Caco-2 (cell line): ENCODE measurements at regions not wholly inside any gene's neighbourhood (a gene's known extent, or its start where the extent isn't known, plus 50 kb on each side); places are given as distances from the start of the nearest gene placed in this dataset.
A peak's percentile ranks its signal among the peaks of the same experiment; 100 is the strongest.

Experiments used
- BruUV-seq: library from RNA; stranded (reverse); fragments of 400-500 nt; replicated peaks from 2 replicates; lab custom pipeline; 2021; lab: Mats Ljungman, UMichigan
- CTCF ChIA-PET: fragments of 300-600 bp; sonication (Branson Sonifier 250); formaldehyde crosslinking; loops from one replicate; lab custom pipeline; 2022; ENCODE audit warnings: antibody characterized with exemption; lab: Charles Lee
- POLR2A ChIA-PET: fragments of 300-600 bp; sonication (Branson Sonifier 250); formaldehyde crosslinking; loops from one replicate; lab custom pipeline; 2022; ENCODE audit warnings: antibody characterized with exemption; lab: Charles Lee
- DNase-seq, 2 experiments: peaks; one replicate each; pipeline versions ENCODE4 v3.0.0 to v3.0.0-alpha.2; 2020 to 2022
- H3K27me3 ChIP-seq: replicated peaks from 2 replicates; pipeline ENCODE4 v1.6.0; 2011; ENCODE audit warnings: low read length; ENCODE audit not compliant: control insufficient read depth, insufficient read depth
- H3K36me3 ChIP-seq: 2 replicates; pipeline ENCODE4 v1.5.1; 2011; ENCODE audit warnings: low read length; ENCODE audit not compliant: control insufficient read depth, insufficient read depth
- H3K4me1 ChIP-seq: fragments of 250-450 bp; sonication (Bioruptor Pico); 2 replicates; pipeline ENCODE4 v1.5.1; 2020; ENCODE audit warnings: mild to moderate bottlenecking
- H3K4me3 ChIP-seq: 2 replicates; pipeline ENCODE4 v1.5.1; 2011; ENCODE audit warnings: low read depth, mild to moderate bottlenecking, control low read depth, low read length
- H3K9me3 ChIP-seq: fragments of 250-450 bp; sonication (Bioruptor Pico); 2 replicates; pipeline ENCODE4 v1.5.1; 2020; ENCODE audit warnings: mild to moderate bottlenecking, moderate library complexity
- H3K27ac Mint-ChIP-seq: one replicate; pipeline ENCODE4 v1.8.0; 2022; ENCODE audit warnings: mixed read lengths; ENCODE audit not compliant: unreplicated experiment
- H3K27me3 Mint-ChIP-seq: one replicate; pipeline ENCODE4 v1.8.0; 2022; ENCODE audit warnings: mixed read lengths; ENCODE audit not compliant: insufficient read depth, unreplicated experiment
- H3K36me3 Mint-ChIP-seq: one replicate; pipeline ENCODE4 v1.8.0; 2022; ENCODE audit warnings: mild to moderate bottlenecking, mixed read lengths; ENCODE audit not compliant: insufficient read depth, unreplicated experiment
- H3K4me1 Mint-ChIP-seq: one replicate; pipeline ENCODE4 v1.8.0; 2022; ENCODE audit warnings: low read depth, mixed read lengths; ENCODE audit not compliant: unreplicated experiment
- H3K4me3 Mint-ChIP-seq: one replicate; pipeline ENCODE4 v1.8.0; 2022; ENCODE audit warnings: mild to moderate bottlenecking, moderate library complexity, mixed read lengths; ENCODE audit not compliant: unreplicated experiment
- H3K9me3 Mint-ChIP-seq: one replicate; pipeline ENCODE4 v1.8.0; 2022; ENCODE audit warnings: mixed read lengths; ENCODE audit not compliant: unreplicated experiment
- intact Hi-C: fragments of 100-400 bp; cut with micrococcal nuclease; formaldehyde crosslinking; loops from one replicate; pipeline ENCODE4 v1.10.0; 2022; ENCODE audit not compliant: unreplicated experiment
- TF ChIP-seq, protein P1 (sequence below), 2 experiments: fragments of 200-600 bp in 1 of 2; IDR thresholded peaks; 1 replicate in 1 of 2; 2 replicates in 1 of 2; pipeline versions ENCODE4 v1.5.1 to v1.8.0; 2011 to 2022; ENCODE audit warnings: antibody characterized with exemption in 1 of 2, control low read depth in 1 of 2, inconsistent platforms in 1 of 2, low read depth in 1 of 2, low read length in 1 of 2, mild to moderate bottlenecking in 1 of 2, moderate library complexity in 1 of 2; ENCODE audit not compliant: insufficient read depth in 1 of 2, severe bottlenecking in 1 of 2, unreplicated experiment in 1 of 2

DNA sequence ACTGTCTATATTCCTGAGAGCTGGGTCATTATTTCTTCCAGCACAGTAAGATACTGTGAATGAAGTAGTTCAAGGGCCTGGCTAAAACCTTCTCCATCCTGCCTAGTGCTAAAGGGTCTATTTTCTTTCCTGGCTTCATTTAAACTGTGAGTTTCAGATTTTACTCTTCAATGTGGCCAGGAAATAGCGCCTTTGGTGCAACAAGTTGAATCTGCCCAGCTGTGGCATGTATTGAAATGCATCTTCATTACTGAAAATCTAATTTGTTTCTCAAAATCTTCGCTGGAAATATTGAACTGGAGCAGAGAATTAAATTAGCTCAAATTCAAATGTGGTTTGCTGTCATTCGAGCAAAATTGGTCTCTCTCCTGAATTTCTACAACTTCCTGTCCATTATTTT, 114.6 kb upstream of the KCNG1 start:
- Histone ChIP-seq H3K27me3 (no peaks in the 10 kb centered on the region), H3K36me3 (no peaks in the 10 kb centered on the region), H3K4me3 (no peak overlapping the region), H3K4me1 (no peaks in the 10 kb centered on the region; the same call in 1 of the 2 replicates), H3K9me3 (no peaks in the 10 kb centered on the region)
- no peak overlapping the region for H3K27ac Mint-ChIP-seq
- DNase-seq, result no peak
- ChIA-PET POLR2A (no interaction called here), CTCF (no interaction called here)
- H3K9me3 Mint-ChIP-seq, result peaks cover 10% of the 10 kb centered on the region
- peaks cover 5% of the 10 kb centered on the region for H3K4me1 Mint-ChIP-seq
- BruUV-seq, result no TSS peak
- intact Hi-C loops, result no loop called here
- TF ChIP-seq, protein P1, sequence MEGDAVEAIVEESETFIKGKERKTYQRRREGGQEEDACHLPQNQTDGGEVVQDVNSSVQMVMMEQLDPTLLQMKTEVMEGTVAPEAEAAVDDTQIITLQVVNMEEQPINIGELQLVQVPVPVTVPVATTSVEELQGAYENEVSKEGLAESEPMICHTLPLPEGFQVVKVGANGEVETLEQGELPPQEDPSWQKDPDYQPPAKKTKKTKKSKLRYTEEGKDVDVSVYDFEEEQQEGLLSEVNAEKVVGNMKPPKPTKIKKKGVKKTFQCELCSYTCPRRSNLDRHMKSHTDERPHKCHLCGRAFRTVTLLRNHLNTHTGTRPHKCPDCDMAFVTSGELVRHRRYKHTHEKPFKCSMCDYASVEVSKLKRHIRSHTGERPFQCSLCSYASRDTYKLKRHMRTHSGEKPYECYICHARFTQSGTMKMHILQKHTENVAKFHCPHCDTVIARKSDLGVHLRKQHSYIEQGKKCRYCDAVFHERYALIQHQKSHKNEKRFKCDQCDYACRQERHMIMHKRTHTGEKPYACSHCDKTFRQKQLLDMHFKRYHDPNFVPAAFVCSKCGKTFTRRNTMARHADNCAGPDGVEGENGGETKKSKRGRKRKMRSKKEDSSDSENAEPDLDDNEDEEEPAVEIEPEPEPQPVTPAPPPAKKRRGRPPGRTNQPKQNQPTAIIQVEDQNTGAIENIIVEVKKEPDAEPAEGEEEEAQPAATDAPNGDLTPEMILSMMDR (IDR thresholded peaks at IDR 0.05; ENCODE audit: insufficient read depth in 1 of 2, low read depth in 1 of 2, low read length in 1 of 2, severe bottlenecking in 1 of 2, unreplicated experiment in 1 of 2), result no peak
- H3K36me3 Mint-ChIP-seq, result no peaks in the 10 kb centered on the region
- no peak overlapping the region for H3K4me3 Mint-ChIP-seq
- peaks cover 24% of the 10 kb centered on the region for H3K27me3 Mint-ChIP-seq

DNA sequence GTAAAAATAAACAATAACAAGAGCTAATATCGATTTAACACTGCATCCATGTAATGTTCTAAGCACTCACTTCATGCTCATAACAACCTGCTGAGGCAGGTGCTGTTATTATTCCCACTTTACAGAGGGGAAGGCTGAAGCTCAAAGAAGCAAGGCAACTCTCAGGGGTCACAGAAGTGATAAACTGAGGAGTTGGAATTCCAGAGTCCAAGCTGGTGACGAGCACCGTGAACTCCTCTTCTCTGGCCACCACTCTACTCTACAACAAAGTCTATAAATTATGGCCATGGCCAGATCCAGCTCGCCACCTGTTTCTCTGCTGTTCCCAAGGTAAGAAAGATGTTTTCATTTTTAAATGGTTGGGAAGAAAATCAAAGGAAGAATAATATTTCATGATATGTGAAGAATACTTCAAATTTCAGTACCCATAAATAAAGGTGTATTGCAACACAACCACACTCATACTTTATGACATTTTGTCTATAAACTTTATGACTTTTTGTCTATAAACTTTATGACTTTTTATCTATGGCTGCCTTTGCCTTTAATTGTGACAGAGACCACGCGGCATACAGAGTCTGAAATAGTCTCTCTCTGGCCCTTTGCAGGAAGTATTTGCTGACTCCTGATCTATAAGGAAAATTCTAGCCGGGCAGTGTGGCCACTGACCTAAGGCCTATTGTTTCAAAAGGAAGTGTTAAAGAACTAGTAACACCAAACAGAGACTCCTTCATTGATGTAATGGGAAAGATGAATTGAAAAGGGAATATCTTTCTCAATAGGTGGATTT, 113.2 kb upstream of the KCNG1 start:
- H3K4me1 Mint-ChIP-seq, result peaks cover 5% of the 10 kb centered on the region
- peaks cover 10% of the 10 kb centered on the region for H3K9me3 Mint-ChIP-seq
- ChIA-PET POLR2A (no interaction called here), CTCF (interaction anchor here (0.6 kb wide), 1 partner anchor 68 kb away, joined by 7 read pairs; no protein-coding TSS in a partner anchor)
- no peak overlapping the region for H3K4me3 Mint-ChIP-seq
- intact Hi-C loops, result no loop called here
- BruUV-seq, result no TSS peak
- Histone ChIP-seq H3K36me3 (no peaks in the 10 kb centered on the region), H3K4me3 (no peak overlapping the region), H3K27me3 (no peaks in the 10 kb centered on the region), H3K9me3 (no peaks in the 10 kb centered on the region), H3K4me1 (no peaks in the 10 kb centered on the region; the same call in 1 of the 2 replicates)
- peaks cover 21% of the 10 kb centered on the region for H3K27me3 Mint-ChIP-seq
- H3K36me3 Mint-ChIP-seq, result no peaks in the 10 kb centered on the region
- H3K27ac Mint-ChIP-seq, result no peak overlapping the region
- DNase-seq, result peak; percentile 32 to 62
- TF ChIP-seq, protein P1 (IDR thresholded peaks at IDR 0.05; ENCODE audit: insufficient read depth in 1 of 2, low read depth in 1 of 2, low read length in 1 of 2, severe bottlenecking in 1 of 2, unreplicated experiment in 1 of 2), result no peak

DNA sequence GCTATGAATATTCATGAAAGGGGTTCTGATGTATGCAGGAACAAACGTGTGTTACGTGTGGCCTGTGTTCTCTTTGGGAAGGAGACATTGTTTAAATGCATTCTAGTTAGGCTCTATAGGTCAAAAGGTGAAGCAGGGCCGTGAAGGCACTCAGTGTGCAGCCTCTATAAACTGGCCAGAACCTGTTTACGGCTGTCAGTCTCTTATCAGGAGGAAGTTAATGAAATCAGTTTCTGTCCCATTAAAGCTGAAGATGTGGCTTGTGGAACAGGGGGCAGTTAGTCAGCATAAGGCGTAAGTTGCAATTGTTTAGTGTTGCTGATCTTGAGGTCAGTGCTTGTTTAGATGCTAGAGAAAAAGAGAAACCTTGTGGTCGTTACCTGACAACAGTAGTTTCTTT, 111.5 kb upstream of the KCNG1 start:
- CTCF ChIA-PET, result no interaction called here

More for the DNA sequence above, 111.5 kb upstream of the KCNG1 start:
- TF ChIP-seq, protein P1 (IDR thresholded peaks at IDR 0.05; ENCODE audit: insufficient read depth in 1 of 2, low read depth in 1 of 2, low read length in 1 of 2, severe bottlenecking in 1 of 2, unreplicated experiment in 1 of 2), result no peak
- no peak overlapping the region for H3K4me3 Mint-ChIP-seq
- no TSS peak for BruUV-seq
- peaks cover 5% of the 10 kb centered on the region for H3K4me1 Mint-ChIP-seq
- H3K27ac Mint-ChIP-seq, result no peak overlapping the region
- Histone ChIP-seq H3K4me1 (no peaks in the 10 kb centered on the region; the same call in 1 of the 2 replicates), H3K36me3 (no peaks in the 10 kb centered on the region), H3K4me3 (no peak overlapping the region), H3K9me3 (no peaks in the 10 kb centered on the region), H3K27me3 (no peaks in the 10 kb centered on the region; the same call in 1 of the 2 replicates)
- intact Hi-C loops, result no loop called here
- H3K27me3 Mint-ChIP-seq, result peaks cover 16% of the 10 kb centered on the region
- peak in 1 of 2 experiments; percentile 23 for DNase-seq
- H3K9me3 Mint-ChIP-seq, result peaks cover 10% of the 10 kb centered on the region
- H3K36me3 Mint-ChIP-seq, result no peaks in the 10 kb centered on the region
- POLR2A ChIA-PET, result no interaction called here
